ENCODE measurements at regions not wholly inside any gene's neighbourhood (a gene's known extent, or its start where the extent isn't known, plus 50 kb on each side); places are given as distances from the start of the nearest gene placed in this dataset.

DNA sequence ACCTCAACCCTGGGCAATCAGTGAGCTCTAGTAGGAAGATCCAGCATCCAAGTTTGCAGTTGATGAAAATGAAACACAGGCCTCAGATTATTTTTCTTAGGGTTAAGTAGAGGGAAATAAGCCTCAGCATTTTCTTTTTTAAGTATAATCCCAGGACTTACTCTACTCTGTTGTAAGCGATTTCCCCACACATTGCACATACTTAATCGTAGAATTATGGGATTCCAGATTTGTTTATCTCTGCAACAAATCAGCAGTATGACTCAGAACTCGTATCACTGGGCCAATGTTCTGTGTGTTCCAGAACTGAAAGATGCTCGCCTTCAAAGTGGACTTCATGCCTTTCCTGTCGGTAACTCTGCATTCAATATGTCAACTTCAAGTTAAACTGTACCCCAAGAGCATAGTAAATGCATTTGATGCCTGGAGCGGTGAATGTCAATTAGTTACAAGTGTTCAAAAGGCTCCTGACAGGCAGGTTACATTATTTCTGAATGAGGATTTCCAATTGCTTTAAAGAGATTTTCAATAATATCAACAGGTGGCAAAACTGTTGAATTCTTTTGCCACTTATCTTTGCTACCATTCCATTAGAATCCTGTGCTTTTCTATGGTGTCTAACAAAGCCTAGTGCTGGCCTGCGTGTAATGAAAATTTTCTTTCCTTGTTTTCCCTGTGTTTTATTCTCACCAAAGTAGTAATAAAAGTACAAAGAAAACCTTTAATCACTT lies 323.8 kb upstream of the SYT1 start:
- intact Hi-C loops (cut with DNase I; ENCODE audit: low total_unique reads) = no loop called here
- WGBS, 2 donors = 76 to 92% methylated on average over 7 of the region's 7 CpGs

DNA sequence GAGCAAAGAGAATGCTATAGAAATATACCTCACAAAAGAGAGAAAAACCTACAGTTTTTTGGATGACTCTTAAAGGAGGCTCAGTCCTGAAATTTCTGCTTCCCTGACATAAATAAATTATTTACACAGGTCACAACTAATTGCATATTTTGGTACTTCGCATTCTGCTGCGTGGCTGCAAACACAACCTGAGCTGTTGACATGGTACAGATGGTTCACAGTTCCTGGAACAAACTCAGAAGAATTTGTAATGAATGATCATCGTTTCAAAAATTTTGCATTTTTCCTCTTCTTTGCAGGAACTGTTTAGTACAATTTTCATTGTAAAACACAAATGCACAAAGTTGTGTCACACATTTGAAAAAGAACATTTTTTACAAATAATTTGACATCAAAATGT lies 313.7 kb upstream of the SYT1 start:
- H3K9me3 ChIP-seq = no peaks in the 10 kb centered on the region
- 68 to 77% methylated on average over 3 of the region's 3 CpGs for WGBS, 2 donors
- intact Hi-C loops (cut with DNase I; ENCODE audit: low total_unique reads) = no loop called here

More for the DNA sequence above, 323.8 kb upstream of the SYT1 start:
- Histone ChIP-seq H3K4me1 (no peaks in the 10 kb centered on the region), H3K27me3 (no peaks in the 10 kb centered on the region), H3K36me3 (ENCODE audit: low read depth, missing control alignments) (no peaks in the 10 kb centered on the region), H3K27ac (no peak overlapping the region), H3K4me3 (no peak overlapping the region), H3K9me3 (no peaks in the 10 kb centered on the region)
- TF ChIP-seq POLR2A (IDR thresholded peaks at IDR 0.05) = no peak
- TF ChIP-seq, protein P1, sequence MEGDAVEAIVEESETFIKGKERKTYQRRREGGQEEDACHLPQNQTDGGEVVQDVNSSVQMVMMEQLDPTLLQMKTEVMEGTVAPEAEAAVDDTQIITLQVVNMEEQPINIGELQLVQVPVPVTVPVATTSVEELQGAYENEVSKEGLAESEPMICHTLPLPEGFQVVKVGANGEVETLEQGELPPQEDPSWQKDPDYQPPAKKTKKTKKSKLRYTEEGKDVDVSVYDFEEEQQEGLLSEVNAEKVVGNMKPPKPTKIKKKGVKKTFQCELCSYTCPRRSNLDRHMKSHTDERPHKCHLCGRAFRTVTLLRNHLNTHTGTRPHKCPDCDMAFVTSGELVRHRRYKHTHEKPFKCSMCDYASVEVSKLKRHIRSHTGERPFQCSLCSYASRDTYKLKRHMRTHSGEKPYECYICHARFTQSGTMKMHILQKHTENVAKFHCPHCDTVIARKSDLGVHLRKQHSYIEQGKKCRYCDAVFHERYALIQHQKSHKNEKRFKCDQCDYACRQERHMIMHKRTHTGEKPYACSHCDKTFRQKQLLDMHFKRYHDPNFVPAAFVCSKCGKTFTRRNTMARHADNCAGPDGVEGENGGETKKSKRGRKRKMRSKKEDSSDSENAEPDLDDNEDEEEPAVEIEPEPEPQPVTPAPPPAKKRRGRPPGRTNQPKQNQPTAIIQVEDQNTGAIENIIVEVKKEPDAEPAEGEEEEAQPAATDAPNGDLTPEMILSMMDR (IDR thresholded peaks at IDR 0.05) = no peak
- DNase-seq = no peak

DNA sequence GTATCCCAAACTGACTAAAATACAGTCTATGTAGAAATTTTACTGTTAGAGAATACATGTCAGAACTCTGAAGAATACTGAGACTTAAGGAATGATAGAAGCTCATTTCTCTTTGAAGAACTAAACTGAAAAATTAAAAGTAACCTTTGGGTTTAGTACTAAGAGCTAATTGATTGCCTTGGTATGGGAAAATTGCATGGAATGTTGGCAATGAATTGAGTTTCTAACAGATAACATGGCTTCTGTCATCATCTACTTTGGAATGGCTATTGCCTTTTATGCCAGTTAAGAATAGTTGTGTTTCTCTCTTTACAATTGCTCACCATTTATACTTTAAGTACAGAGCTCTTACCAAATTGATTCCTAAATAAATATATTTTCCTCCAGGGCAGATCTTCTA lies 308.8 kb upstream of the SYT1 start:
- no peak for DNase-seq
- TF ChIP-seq, protein P1 (IDR thresholded peaks at IDR 0.05) = no peak
- no peak for TF ChIP-seq POLR2A (IDR thresholded peaks at IDR 0.05)
- Histone ChIP-seq H3K9me3 (no peaks in the 10 kb centered on the region), H3K27ac (no peak overlapping the region), H3K36me3 (ENCODE audit: low read depth, missing control alignments) (no peaks in the 10 kb centered on the region), H3K4me3 (no peak overlapping the region), H3K4me1 (no peaks in the 10 kb centered on the region), H3K27me3 (no peaks in the 10 kb centered on the region)
- intact Hi-C loops (cut with DNase I; ENCODE audit: low total_unique reads) = no loop called here

More for the DNA sequence above, 313.7 kb upstream of the SYT1 start:
- Histone ChIP-seq H3K27ac (no peak overlapping the region), H3K4me3 (no peak overlapping the region), H3K4me1 (no peaks in the 10 kb centered on the region), H3K27me3 (no peaks in the 10 kb centered on the region), H3K36me3 (ENCODE audit: low read depth, missing control alignments) (no peaks in the 10 kb centered on the region)
- DNase-seq = no peak
- TF ChIP-seq POLR2A (IDR thresholded peaks at IDR 0.05) = no peak
- TF ChIP-seq, protein P1 (IDR thresholded peaks at IDR 0.05) = no peak

DNA sequence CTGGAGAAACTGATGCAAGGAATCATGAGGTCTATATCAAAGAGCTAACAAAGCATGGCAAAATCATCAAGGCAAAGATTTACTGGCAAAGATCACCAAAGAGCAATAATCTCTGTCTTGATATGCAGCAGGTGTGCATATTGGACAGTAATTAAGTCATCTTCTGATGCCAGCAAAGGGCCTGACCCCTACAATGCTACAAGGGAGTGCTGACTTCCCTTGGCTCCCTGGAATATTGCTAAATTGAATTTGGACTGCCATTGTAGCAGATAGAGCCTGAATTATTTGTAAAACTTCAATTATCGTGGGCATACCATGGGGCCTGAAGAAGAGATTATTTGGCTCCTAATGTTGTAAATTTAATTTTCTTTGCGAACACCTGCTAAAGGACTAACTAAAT lies 307.9 kb upstream of the SYT1 start:
- no peaks in the 10 kb centered on the region for H3K9me3 ChIP-seq
- 93% methylated on average over 2 of the region's 2 CpGs for WGBS, 2 donors
- no peak overlapping the region for H3K27ac ChIP-seq
- no peaks in the 10 kb centered on the region for H3K4me1 ChIP-seq
- intact Hi-C loops (cut with DNase I; ENCODE audit: low total_unique reads) = no loop called here
- H3K27me3 ChIP-seq = no peaks in the 10 kb centered on the region
- no peak for DNase-seq
- TF ChIP-seq POLR2A (IDR thresholded peaks at IDR 0.05) = no peak
- TF ChIP-seq, protein P1 (IDR thresholded peaks at IDR 0.05) = no peak
- no peak overlapping the region for H3K4me3 ChIP-seq
- H3K36me3 ChIP-seq (ENCODE audit: low read depth, missing control alignments) = no peaks in the 10 kb centered on the region

DNA sequence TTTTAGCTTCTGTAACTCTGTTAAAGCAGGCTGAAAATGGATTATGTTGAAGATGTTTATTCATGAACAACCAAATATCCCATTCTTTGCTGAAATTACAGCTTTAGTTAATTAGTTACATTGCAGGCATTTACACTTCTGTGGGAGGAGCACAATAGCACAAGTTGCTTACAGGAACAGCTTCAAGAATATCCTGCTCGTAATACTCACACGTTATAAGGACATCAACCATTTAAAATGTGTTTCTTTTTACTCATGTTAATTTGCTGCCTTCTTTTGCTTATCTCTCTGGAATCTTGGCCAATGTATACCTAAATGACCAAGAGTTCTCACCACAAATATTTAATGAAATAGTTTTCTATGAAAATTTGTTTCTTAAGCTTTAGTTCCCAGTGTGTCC lies 305.2 kb upstream of the SYT1 start:
- no peaks in the 10 kb centered on the region for H3K4me1 ChIP-seq
- no peak overlapping the region for H3K27ac ChIP-seq
- DNase-seq = no peak
- H3K36me3 ChIP-seq (ENCODE audit: low read depth, missing control alignments) = no peaks in the 10 kb centered on the region
- H3K9me3 ChIP-seq = no peaks in the 10 kb centered on the region
- no peaks in the 10 kb centered on the region for H3K27me3 ChIP-seq
- TF ChIP-seq POLR2A (IDR thresholded peaks at IDR 0.05) = no peak
- TF ChIP-seq, protein P1 (IDR thresholded peaks at IDR 0.05) = no peak
- no peak overlapping the region for H3K4me3 ChIP-seq
- 67 to 68% methylated on average over 2 of the region's 2 CpGs for WGBS, 2 donors
- intact Hi-C loops (cut with DNase I; ENCODE audit: low total_unique reads) = no loop called here
